Keratinocyte (primary cell): ENCODE measurements at regions not wholly inside any gene's neighbourhood (a gene's known extent, or its start where the extent isn't known, plus 50 kb on each side); places are given as distances from the start of the nearest gene placed in this dataset.

ENCODE experiments used
- DNase-seq: peaks from one replicate; pipeline ENCODE4 v3.0.0-alpha.2; 2011; ENCODE audit warnings: low read depth, missing footprints, low spot score
- FAIRE-seq: peaks from 2 replicates; lab custom pipeline; 2011; peaks lifted over from hg19 to GRCh38; lab: Jason Lieb, UNC
- H2AFZ ChIP-seq: 2 replicates; pipeline ENCODE4 v1.6.0; 2012; ENCODE audit warnings: low read length, control low read depth, inconsistent platforms; ENCODE audit not compliant: control insufficient read depth
- H3K27ac ChIP-seq: 2 replicates; pipeline ENCODE4 v1.5.1; 2011; ENCODE audit warnings: low read length; ENCODE audit not compliant: control insufficient read depth, insufficient read depth
- H3K27me3 ChIP-seq: 3 replicates; pipeline ENCODE4 v1.6.0; 2011; ENCODE audit warnings: low read length; ENCODE audit not compliant: control insufficient read depth, insufficient read depth; ENCODE audit errors: extremely low read depth
- H3K36me3 ChIP-seq, 2 experiments: 2 replicates in 1 of 2; 3 replicates in 1 of 2; pipeline ENCODE4 v1.5.1; 2011; ENCODE audit warnings: low read length in 2 of 2, mild to moderate bottlenecking in 1 of 2; ENCODE audit not compliant: control insufficient read depth in 2 of 2, insufficient read depth in 2 of 2; ENCODE audit errors: extremely low read depth in 1 of 2
- H3K4me1 ChIP-seq: 3 replicates; pipeline ENCODE4 v1.5.1; 2011; ENCODE audit warnings: low read length; ENCODE audit not compliant: control insufficient read depth, insufficient read depth; ENCODE audit errors: extremely low read depth
- H3K4me2 ChIP-seq: 3 replicates; pipeline ENCODE4 v1.6.0; 2011; ENCODE audit warnings: low read depth, low read length; ENCODE audit not compliant: control insufficient read depth, insufficient read depth; ENCODE audit errors: extremely low read depth
- H3K4me3 ChIP-seq, 3 experiments: fragments of 200-600 bp in 1 of 3; sonication (generic) in 1 of 3; 2 replicates in 2 of 3; 3 replicates in 1 of 3; pipeline ENCODE4 v1.5.1; 2011 to 2016; ENCODE audit warnings: low read length in 3 of 3, mild to moderate bottlenecking in 3 of 3, control low read depth in 2 of 3, inconsistent platforms in 1 of 3, low read depth in 1 of 3, mixed read lengths in 1 of 3, mixed run types in 1 of 3, moderate library complexity in 1 of 3; ENCODE audit not compliant: control insufficient read depth in 2 of 3, insufficient read depth in 2 of 3; ENCODE audit errors: extremely low read depth in 1 of 3
- H3K79me2 ChIP-seq: 2 replicates; pipeline ENCODE4 v1.6.0; 2012; ENCODE audit warnings: low read length; ENCODE audit not compliant: control insufficient read depth, insufficient read depth
- H3K9ac ChIP-seq: 3 replicates; pipeline ENCODE4 v1.6.0; 2011; ENCODE audit warnings: low read length; ENCODE audit not compliant: control insufficient read depth, insufficient read depth; ENCODE audit errors: extremely low read depth
- H3K9me1 ChIP-seq: 3 replicates; pipeline ENCODE4 v1.6.0; 2011; ENCODE audit warnings: low read length; ENCODE audit not compliant: control insufficient read depth, insufficient read depth; ENCODE audit errors: extremely low read depth
- H3K9me3 ChIP-seq: 2 replicates; pipeline ENCODE4 v1.5.1; 2012; ENCODE audit warnings: low read depth, low read length; ENCODE audit not compliant: control insufficient read depth
- H4K20me1 ChIP-seq: 3 replicates; pipeline ENCODE4 v1.6.0; 2011; ENCODE audit warnings: low read length; ENCODE audit not compliant: control insufficient read depth, insufficient read depth; ENCODE audit errors: extremely low read depth
- CTCF ChIP-seq, 3 experiments: IDR thresholded peaks in 1 of 3; conservative IDR thresholded peaks in 1 of 3; optimal IDR thresholded peaks in 1 of 3; 2 replicates in 2 of 3; 3 replicates in 1 of 3; pipeline versions ENCODE3 to v1.5.1; 2011; ENCODE audit warnings: low read length in 3 of 3, mild to moderate bottlenecking in 3 of 3, moderate library complexity in 2 of 3, control low read depth in 1 of 3, inconsistent platforms in 1 of 3; ENCODE audit not compliant: insufficient read depth in 2 of 3; ENCODE audit errors: extremely low read depth in 1 of 3
- EZH2 ChIP-seq: IDR thresholded peaks from one replicate; pipeline ENCODE4 v1.6.1; 2012; ENCODE audit warnings: inconsistent platforms, mild to moderate bottlenecking, low read length, moderate library complexity
- dilution Hi-C: fragments of 300-500 bp; cut with MboI; formaldehyde crosslinking; loops from one replicate; pipeline ENCODE4 v1.7.0; 2020; ENCODE audit warnings: low sequenced_read_pairs; ENCODE audit not compliant: extremely low pct_ligation_motif_present

- H3K27me3 ChIP-seq, result peaks cover 39% of the 10 kb centered on the region
- no peaks in the 10 kb centered on the region for H4K20me1 ChIP-seq
- H3K36me3 ChIP-seq, result no peaks in the 10 kb centered on the region
- no peak overlapping the region for H3K4me3 ChIP-seq
- H3K4me2 ChIP-seq, result no peak overlapping the region
- no peaks in the 10 kb centered on the region for H3K9me3 ChIP-seq
- DNase-seq (peak; percentile 48), FAIRE-seq (no peak)
- H3K79me2 ChIP-seq, result no peaks in the 10 kb centered on the region
- H3K9ac ChIP-seq, result no peak overlapping the region
- no peak overlapping the region for H3K27ac ChIP-seq
- H3K9me1 ChIP-seq, result no peaks in the 10 kb centered on the region
- dilution Hi-C loops, result no loop called here
- no peak overlapping the region for H2AFZ ChIP-seq
- H3K4me1 ChIP-seq, result no peaks in the 10 kb centered on the region
- TF ChIP-seq CTCF (optimal IDR thresholded peaks at IDR 0.05 in 1 of 3, IDR thresholded peaks at IDR 0.05 in 1 of 3, conservative IDR thresholded peaks at IDR 0.05 in 1 of 3; ENCODE audit: extremely low read depth in 1 of 3, insufficient read depth in 2 of 3, low read length in 3 of 3) (peak; percentile 68 to 79 (median 78)), EZH2 (no peak)
Measured at GRCh38 chr11:116499396-116500003, 273.3 kb downstream of the BUD13 start.

- Histone ChIP-seq H2AFZ (no peak overlapping the region), H3K4me3 (no peak overlapping the region), H3K79me2 (no peaks in the 10 kb centered on the region), H3K36me3 (no peaks in the 10 kb centered on the region), H3K4me1 (no peaks in the 10 kb centered on the region), H3K9me1 (no peaks in the 10 kb centered on the region), H3K4me2 (no peak overlapping the region), H3K9me3 (no peaks in the 10 kb centered on the region), H3K27ac (no peak overlapping the region), H4K20me1 (no peaks in the 10 kb centered on the region), H3K9ac (no peak overlapping the region), H3K27me3 (peaks cover 39% of the 10 kb centered on the region)
- FAIRE-seq (no peak), DNase-seq (no peak)
- no peak for TF ChIP-seq CTCF (optimal IDR thresholded peaks at IDR 0.05 in 1 of 3, IDR thresholded peaks at IDR 0.05 in 1 of 3, conservative IDR thresholded peaks at IDR 0.05 in 1 of 3; ENCODE audit: extremely low read depth in 1 of 3, insufficient read depth in 2 of 3, low read length in 3 of 3)
- TF ChIP-seq EZH2, result no peak
- dilution Hi-C loops, result no loop called here
Measured at GRCh38 chr11:116498161-116498560, 274.6 kb downstream of the BUD13 start.
